ENCODE measurements at regions not wholly inside any gene's neighbourhood (a gene's known extent, or its start where the extent isn't known, plus 50 kb on each side); places are given as distances from the start of the nearest gene placed in this dataset.

- no peak for DNase-seq (ENCODE audit: low read depth)
Observed at GRCh38 chr6:1065986-1066385, 245.9 kb upstream of the FOXQ1 start.

- no peak for DNase-seq (ENCODE audit: low read depth)
Observed at GRCh38 chr6:1063671-1064355, 248.1 kb upstream of the FOXQ1 start.

GRCh38 chr6:1062786-1063545 is 248.9 kb upstream of the FOXQ1 start:
- no peak for DNase-seq (ENCODE audit: low read depth)

- DNase-seq (ENCODE audit: low read depth) = no peak
Observed at GRCh38 chr6:1059596-1059995, 252.3 kb upstream of the FOXQ1 start.

GRCh38 chr6:1057490-1058135 is 254.3 kb upstream of the FOXQ1 start:
- DNase-seq (ENCODE audit: low read depth) = no peak

GRCh38 chr6:1055015-1055921 is 256.6 kb upstream of the FOXQ1 start:
- DNase-seq (ENCODE audit: low read depth) = no peak

GRCh38 chr6:1054653-1055014 is 257.3 kb upstream of the FOXQ1 start:
- no peak for DNase-seq (ENCODE audit: low read depth)

- DNase-seq (ENCODE audit: low read depth) = no peak
Observed at GRCh38 chr6:1053586-1053985, 258.3 kb upstream of the FOXQ1 start.

- DNase-seq (ENCODE audit: low read depth) = no peak
Observed at GRCh38 chr6:1052262-1052661, 259.6 kb upstream of the FOXQ1 start.

- no peak for DNase-seq (ENCODE audit: low read depth)
Observed at GRCh38 chr6:1049900-1050299, 262.0 kb upstream of the FOXQ1 start.

GRCh38 chr6:1049170-1049569 is 262.7 kb upstream of the FOXQ1 start:
- DNase-seq (ENCODE audit: low read depth) = no peak

GRCh38 chr6:1047981-1048541 is 263.8 kb upstream of the FOXQ1 start:
- no peak for DNase-seq (ENCODE audit: low read depth)

- no peak for DNase-seq (ENCODE audit: low read depth)
Observed at GRCh38 chr6:1045239-1045638, 266.7 kb upstream of the FOXQ1 start.

- DNase-seq (ENCODE audit: low read depth) = no peak
Observed at GRCh38 chr6:1044040-1044836, 267.7 kb upstream of the FOXQ1 start.

GRCh38 chr6:1043458-1043836 is 268.5 kb upstream of the FOXQ1 start:
- no peak for DNase-seq (ENCODE audit: low read depth)

- no peak for DNase-seq (ENCODE audit: low read depth)
Observed at GRCh38 chr6:1042583-1043457, 269.1 kb upstream of the FOXQ1 start.

GRCh38 chr6:1040393-1040792 is 271.5 kb upstream of the FOXQ1 start:
- no peak for DNase-seq (ENCODE audit: low read depth)

- no peak for DNase-seq (ENCODE audit: low read depth)
Observed at GRCh38 chr6:1039746-1040145, 272.2 kb upstream of the FOXQ1 start.

- no peak for DNase-seq (ENCODE audit: low read depth)
Observed at GRCh38 chr6:1039191-1039590, 272.7 kb upstream of the FOXQ1 start.
